Fibroblast of mammary gland (primary cell): ENCODE measurements at regions not wholly inside any gene's neighbourhood (a gene's known extent, or its start where the extent isn't known, plus 50 kb on each side); places are given as distances from the start of the nearest gene placed in this dataset.

Experiments
- DNase-seq: peaks from one replicate; pipeline ENCODE4 v3.0.0-alpha.2; 2010; ENCODE audit warnings: low read depth
- H3K4me3 ChIP-seq: 2 replicates; pipeline ENCODE4 v1.5.1; 2011; ENCODE audit warnings: low read depth, mild to moderate bottlenecking, low read length, moderate library complexity; ENCODE audit not compliant: control insufficient read depth
- TF ChIP-seq, protein P1 (sequence below): conservative IDR thresholded peaks from 2 replicates; pipeline ENCODE4 v1.5.1; 2011; ENCODE audit warnings: low read depth, low read length, inconsistent platforms; ENCODE audit not compliant: control insufficient read depth, insufficient read depth

DNA sequence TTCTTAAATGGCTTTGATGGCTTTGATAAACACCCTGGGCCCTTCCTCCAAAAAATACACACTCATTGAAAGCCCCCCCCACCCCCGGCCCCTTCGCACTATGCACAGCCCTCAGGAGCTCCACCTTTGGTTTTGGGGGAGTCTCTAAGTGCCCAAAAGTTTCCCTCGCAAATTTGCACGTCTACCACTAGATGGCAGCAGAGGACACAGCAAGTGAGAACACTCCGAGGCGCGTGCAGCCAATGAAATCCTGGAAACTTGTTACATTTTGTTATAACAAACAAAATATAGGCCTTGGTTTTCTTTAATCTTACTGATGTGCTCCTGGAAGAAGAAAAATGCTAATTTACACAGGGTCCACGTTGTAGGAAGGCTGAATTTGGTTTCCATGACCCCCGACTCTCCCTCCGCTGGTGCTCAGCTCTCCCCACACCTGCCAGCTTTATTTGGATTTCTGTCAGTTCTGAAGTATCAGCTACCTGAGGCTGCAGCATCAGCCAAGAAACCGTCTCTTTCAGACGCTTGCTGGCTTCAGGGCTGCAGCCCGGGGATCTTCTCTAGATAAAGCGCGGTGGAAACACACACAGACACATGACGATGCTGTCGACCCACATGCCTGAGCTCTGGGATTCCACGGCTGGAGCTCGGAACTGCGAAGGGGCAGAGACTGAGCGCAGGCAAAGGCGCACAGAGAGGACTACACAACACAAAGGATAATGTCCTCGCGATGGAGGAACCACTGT lies 148.3 kb upstream of the RPS6KA2 start:
- TF ChIP-seq, protein P1, sequence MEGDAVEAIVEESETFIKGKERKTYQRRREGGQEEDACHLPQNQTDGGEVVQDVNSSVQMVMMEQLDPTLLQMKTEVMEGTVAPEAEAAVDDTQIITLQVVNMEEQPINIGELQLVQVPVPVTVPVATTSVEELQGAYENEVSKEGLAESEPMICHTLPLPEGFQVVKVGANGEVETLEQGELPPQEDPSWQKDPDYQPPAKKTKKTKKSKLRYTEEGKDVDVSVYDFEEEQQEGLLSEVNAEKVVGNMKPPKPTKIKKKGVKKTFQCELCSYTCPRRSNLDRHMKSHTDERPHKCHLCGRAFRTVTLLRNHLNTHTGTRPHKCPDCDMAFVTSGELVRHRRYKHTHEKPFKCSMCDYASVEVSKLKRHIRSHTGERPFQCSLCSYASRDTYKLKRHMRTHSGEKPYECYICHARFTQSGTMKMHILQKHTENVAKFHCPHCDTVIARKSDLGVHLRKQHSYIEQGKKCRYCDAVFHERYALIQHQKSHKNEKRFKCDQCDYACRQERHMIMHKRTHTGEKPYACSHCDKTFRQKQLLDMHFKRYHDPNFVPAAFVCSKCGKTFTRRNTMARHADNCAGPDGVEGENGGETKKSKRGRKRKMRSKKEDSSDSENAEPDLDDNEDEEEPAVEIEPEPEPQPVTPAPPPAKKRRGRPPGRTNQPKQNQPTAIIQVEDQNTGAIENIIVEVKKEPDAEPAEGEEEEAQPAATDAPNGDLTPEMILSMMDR, result peak; percentile 81
- peak; percentile 78 for DNase-seq

DNA sequence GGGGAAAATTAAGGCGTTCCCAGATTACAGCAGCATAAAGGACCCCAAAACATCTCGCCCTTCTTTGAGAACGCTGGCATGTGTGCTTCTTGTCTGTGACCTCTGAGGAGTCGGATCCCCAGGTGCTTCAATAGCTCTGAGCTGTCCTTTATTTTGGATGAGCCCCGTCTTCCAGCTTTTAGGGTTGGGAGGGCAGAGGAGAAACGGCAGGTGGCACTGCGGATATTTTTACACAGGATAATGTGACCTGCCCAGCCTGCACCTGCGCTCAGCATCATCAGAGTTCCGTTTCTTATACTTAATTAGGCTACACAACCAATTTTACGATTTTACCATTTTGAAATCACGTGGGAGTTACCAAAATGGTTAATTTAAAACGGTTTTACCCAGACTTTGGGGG lies 147.7 kb upstream of the RPS6KA2 start:
- no peak for DNase-seq
- no peak overlapping the region for H3K4me3 ChIP-seq
- TF ChIP-seq, protein P1, result no peak

More for the DNA sequence above, 148.3 kb upstream of the RPS6KA2 start:
- H3K4me3 ChIP-seq, result no peak overlapping the region

DNA sequence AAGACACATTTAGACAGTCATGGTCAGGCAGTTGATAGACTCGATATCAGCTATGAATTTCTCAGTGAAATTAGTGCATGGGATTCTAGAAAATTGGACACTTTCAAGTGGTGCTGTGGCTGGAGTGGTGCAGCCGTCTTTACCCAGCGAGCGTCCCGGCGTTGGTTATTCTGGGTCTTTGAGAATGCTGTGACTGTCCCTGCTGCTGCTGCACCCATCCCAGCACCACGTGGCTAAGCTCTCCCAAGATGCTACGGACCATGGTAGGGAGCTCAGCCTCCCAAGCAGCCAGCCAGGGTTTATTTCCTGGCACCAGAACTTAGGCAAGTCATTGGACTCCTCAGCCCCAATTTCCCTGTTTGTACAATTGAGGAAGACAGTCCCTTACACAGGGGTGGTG lies 147.2 kb upstream of the RPS6KA2 start:
- DNase-seq, result no peak
- H3K4me3 ChIP-seq, result no peak overlapping the region
- TF ChIP-seq, protein P1, result no peak

DNA sequence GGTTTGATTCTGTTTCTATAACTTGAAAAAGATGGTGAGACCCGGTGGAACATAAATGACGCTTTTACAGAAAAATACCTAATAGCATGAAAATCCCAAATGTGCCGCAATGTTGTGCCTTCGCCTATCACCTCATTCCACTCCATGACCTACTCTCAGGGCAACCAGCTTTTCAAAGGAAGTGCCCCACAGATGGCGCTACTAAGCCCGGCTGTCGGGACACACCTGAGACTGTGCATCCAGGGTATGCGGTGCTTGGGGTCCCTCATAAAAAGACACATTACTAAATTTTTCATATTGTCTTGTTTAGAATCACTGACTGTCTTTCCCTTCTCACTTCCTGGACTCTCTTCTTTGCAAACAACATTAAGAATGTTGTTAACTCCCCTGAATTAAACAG lies 145.5 kb upstream of the RPS6KA2 start:
- TF ChIP-seq, protein P1, result peak; percentile 18
- H3K4me3 ChIP-seq, result no peak overlapping the region

DNA sequence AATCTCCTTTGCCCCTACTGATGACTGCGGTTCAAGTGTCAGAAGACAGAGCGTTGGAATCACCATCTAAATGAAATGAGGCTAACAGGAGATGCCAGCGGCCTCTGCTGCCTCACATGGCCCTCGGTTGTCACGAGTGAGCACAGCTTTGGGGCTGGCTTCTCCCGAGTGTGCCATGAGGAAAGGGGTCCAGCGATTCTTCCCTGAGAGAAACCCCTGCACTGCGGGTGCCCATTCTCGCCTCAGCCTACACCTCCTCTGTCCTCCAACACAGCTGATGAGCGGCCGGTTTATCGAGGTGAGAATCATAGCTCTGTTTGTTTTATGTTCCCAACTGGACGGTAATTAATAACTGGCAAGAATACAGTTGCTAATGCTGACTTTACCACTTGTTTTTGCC lies 144.7 kb upstream of the RPS6KA2 start:
- no peak for DNase-seq
- no peak overlapping the region for H3K4me3 ChIP-seq
- TF ChIP-seq, protein P1, result no peak

More for the DNA sequence above, 145.5 kb upstream of the RPS6KA2 start:
- no peak for DNase-seq

DNA sequence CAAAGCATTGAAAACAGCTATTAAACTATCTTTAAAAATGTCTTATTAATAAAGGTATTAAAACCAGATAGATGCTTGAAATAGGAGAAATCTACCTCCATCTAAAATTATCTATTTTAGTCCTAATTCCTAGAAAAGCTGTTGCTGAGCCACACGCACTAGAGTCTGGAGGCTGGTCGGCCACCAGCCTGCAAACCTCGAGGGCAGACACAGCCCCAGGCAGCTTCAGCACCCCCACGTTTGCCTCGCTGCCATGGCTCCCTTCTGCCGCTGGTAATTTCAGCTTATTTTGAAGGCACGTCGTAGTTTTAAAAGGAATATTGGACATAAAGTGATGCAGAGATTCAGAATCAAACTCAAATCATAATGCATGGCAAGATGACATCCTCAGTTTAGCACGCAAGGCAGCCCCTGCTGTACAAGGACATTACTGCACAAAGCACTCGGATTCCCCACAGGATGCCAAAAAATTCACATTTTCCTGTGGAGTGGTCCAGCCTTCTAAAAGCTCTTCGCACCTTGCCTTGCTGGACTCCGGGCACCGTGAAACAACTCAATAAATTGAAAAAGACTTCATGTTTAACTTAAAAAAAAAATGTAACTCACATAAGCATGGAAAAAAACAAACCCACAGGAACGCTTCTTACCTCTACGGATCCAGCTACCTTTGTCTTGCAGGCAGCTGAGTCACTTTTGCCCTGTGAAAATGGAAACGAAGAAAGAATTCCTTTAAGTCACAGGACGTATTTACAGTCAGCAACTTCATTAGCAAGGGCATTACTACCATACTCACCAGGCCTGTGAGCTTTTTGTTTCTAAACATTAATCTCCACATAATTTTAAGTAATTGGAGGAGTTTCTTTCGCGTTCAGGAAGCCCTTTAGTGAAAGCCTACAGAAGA lies 143.4 kb upstream of the RPS6KA2 start:
- no peak overlapping the region for H3K4me3 ChIP-seq
- peak; percentile 6 for DNase-seq
- TF ChIP-seq, protein P1, result peak; percentile 22
